ENCODE measurements at regions not wholly inside any gene's neighbourhood (a gene's known extent, or its start where the extent isn't known, plus 50 kb on each side); places are given as distances from the start of the nearest gene placed in this dataset.

DNA sequence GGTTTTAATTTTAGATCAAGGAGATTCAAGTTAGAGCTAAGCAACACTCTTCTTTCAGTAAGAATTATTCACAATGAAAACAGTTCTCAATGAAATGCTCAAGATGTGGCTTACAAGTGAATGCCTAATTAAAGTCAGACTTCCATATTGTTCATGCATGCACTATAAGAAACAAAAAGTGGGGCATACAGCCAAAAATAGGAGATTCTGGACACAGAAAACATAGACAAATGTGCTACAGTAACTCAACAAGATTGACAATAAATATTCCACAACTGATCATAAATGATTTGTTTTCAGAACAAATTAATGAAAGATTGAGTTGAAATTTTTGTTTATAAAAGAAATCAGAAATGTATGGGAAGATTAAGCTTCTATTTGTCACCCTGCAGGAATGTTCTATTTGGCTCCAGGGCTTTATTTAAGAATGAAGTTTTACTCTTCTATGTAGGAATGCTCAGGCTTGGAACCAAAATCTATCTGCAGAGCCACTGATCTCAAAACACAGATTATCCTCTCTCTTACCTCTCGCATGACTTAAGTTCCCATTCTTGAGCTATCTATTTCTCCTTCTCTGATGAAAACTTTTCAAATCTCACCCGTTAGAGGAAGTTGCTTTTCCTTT lies 89.0 kb upstream of the PIP4K2A start:
- TF ChIP-seq TEAD4 (IDR thresholded peaks at IDR 0.05) (no peak), TAF1 (IDR thresholded peaks at IDR 0.05; ENCODE audit: low read depth) (no peak), CEBPB (IDR thresholded peaks at IDR 0.05) (no peak), CREB1 (IDR thresholded peaks at IDR 0.05; ENCODE audit: low read depth) (no peak), ZBTB7A (IDR thresholded peaks at IDR 0.05; ENCODE audit: low read depth) (no peak), FOXM1 (IDR thresholded peaks at IDR 0.05; ENCODE audit: borderline replicate concordance, low read depth) (no peak), EP300 (IDR thresholded peaks at IDR 0.05; ENCODE audit: borderline replicate concordance) (no peak), TCF12 (IDR thresholded peaks at IDR 0.05; ENCODE audit: low read depth) (no peak), NFIC (IDR thresholded peaks at IDR 0.05) (no peak), MAX (IDR thresholded peaks at IDR 0.05) (no peak), EGR1 (IDR thresholded peaks at IDR 0.05) (no peak), YY1 (IDR thresholded peaks at IDR 0.05; ENCODE audit: low read depth) (no peak), RAD21 (IDR thresholded peaks at IDR 0.05; ENCODE audit: low read depth) (no peak)
- TF ChIP-seq, protein P1, sequence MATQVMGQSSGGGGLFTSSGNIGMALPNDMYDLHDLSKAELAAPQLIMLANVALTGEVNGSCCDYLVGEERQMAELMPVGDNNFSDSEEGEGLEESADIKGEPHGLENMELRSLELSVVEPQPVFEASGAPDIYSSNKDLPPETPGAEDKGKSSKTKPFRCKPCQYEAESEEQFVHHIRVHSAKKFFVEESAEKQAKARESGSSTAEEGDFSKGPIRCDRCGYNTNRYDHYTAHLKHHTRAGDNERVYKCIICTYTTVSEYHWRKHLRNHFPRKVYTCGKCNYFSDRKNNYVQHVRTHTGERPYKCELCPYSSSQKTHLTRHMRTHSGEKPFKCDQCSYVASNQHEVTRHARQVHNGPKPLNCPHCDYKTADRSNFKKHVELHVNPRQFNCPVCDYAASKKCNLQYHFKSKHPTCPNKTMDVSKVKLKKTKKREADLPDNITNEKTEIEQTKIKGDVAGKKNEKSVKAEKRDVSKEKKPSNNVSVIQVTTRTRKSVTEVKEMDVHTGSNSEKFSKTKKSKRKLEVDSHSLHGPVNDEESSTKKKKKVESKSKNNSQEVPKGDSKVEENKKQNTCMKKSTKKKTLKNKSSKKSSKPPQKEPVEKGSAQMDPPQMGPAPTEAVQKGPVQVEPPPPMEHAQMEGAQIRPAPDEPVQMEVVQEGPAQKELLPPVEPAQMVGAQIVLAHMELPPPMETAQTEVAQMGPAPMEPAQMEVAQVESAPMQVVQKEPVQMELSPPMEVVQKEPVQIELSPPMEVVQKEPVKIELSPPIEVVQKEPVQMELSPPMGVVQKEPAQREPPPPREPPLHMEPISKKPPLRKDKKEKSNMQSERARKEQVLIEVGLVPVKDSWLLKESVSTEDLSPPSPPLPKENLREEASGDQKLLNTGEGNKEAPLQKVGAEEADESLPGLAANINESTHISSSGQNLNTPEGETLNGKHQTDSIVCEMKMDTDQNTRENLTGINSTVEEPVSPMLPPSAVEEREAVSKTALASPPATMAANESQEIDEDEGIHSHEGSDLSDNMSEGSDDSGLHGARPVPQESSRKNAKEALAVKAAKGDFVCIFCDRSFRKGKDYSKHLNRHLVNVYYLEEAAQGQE (IDR thresholded peaks at IDR 0.05; ENCODE audit: low read depth), result no peak
- TF ChIP-seq, protein P2, sequence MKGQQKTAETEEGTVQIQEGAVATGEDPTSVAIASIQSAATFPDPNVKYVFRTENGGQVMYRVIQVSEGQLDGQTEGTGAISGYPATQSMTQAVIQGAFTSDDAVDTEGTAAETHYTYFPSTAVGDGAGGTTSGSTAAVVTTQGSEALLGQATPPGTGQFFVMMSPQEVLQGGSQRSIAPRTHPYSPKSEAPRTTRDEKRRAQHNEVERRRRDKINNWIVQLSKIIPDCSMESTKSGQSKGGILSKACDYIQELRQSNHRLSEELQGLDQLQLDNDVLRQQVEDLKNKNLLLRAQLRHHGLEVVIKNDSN (IDR thresholded peaks at IDR 0.05), result no peak

DNA sequence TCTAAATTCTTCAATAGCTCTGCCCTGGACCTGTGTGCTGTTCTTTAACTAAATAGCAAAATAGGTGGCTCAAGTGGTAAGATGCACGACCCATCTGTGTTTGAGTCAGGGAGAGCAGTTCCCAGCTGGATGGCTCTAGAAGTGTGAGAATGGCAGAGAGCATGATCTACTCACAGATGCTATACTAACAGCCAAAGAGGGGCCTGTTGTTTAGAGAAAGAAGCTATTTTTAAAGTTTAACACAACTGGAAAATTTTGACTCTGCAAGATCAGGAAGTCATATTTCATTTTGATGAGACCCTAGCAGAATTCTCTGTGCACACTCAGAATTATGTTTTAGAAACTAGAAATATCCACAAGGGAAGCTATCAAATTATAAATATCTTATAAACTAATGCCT lies 87.4 kb upstream of the PIP4K2A start:
- TF ChIP-seq MAX (IDR thresholded peaks at IDR 0.05) (no peak), TEAD4 (IDR thresholded peaks at IDR 0.05) (no peak), YY1 (IDR thresholded peaks at IDR 0.05; ENCODE audit: low read depth) (no peak), TCF12 (IDR thresholded peaks at IDR 0.05; ENCODE audit: low read depth) (no peak), CREB1 (IDR thresholded peaks at IDR 0.05; ENCODE audit: low read depth) (no peak), ZBTB7A (IDR thresholded peaks at IDR 0.05; ENCODE audit: low read depth) (no peak), EP300 (IDR thresholded peaks at IDR 0.05; ENCODE audit: borderline replicate concordance) (no peak), FOXM1 (IDR thresholded peaks at IDR 0.05; ENCODE audit: borderline replicate concordance, low read depth) (no peak), RAD21 (IDR thresholded peaks at IDR 0.05; ENCODE audit: low read depth) (no peak), NFIC (IDR thresholded peaks at IDR 0.05) (no peak), EGR1 (IDR thresholded peaks at IDR 0.05) (no peak)
- TF ChIP-seq, protein P1 (IDR thresholded peaks at IDR 0.05; ENCODE audit: low read depth), result no peak
- TF ChIP-seq, protein P2 (IDR thresholded peaks at IDR 0.05), result no peak

GRCh38 chr10:22795546-22795945 lies 81.2 kb upstream of the PIP4K2A start:
- TF ChIP-seq EGR1 (IDR thresholded peaks at IDR 0.05) (no peak), TCF12 (IDR thresholded peaks at IDR 0.05; ENCODE audit: low read depth) (no peak), CEBPB (IDR thresholded peaks at IDR 0.05) (no peak), RAD21 (IDR thresholded peaks at IDR 0.05; ENCODE audit: low read depth) (no peak), CREB1 (IDR thresholded peaks at IDR 0.05; ENCODE audit: low read depth) (no peak), NFIC (IDR thresholded peaks at IDR 0.05) (no peak), ZBTB7A (IDR thresholded peaks at IDR 0.05; ENCODE audit: low read depth) (no peak)

- no peak for TF ChIP-seq CREB1 (IDR thresholded peaks at IDR 0.05; ENCODE audit: low read depth)
- TF ChIP-seq RAD21 (IDR thresholded peaks at IDR 0.05; ENCODE audit: low read depth), result no peak
- TF ChIP-seq TAF1 (IDR thresholded peaks at IDR 0.05; ENCODE audit: low read depth), result no peak
- no peak for TF ChIP-seq MAX (IDR thresholded peaks at IDR 0.05)
- TF ChIP-seq, protein P2 (IDR thresholded peaks at IDR 0.05), result no peak
- TF ChIP-seq, protein P1 (IDR thresholded peaks at IDR 0.05; ENCODE audit: low read depth), result no peak
- TF ChIP-seq TEAD4 (IDR thresholded peaks at IDR 0.05), result no peak
- no peak for TF ChIP-seq EGR1 (IDR thresholded peaks at IDR 0.05)
- no peak for TF ChIP-seq YY1 (IDR thresholded peaks at IDR 0.05; ENCODE audit: low read depth)
- TF ChIP-seq EP300 (IDR thresholded peaks at IDR 0.05; ENCODE audit: borderline replicate concordance), result no peak
- no peak for TF ChIP-seq TCF12 (IDR thresholded peaks at IDR 0.05; ENCODE audit: low read depth)
- TF ChIP-seq FOXM1 (IDR thresholded peaks at IDR 0.05; ENCODE audit: borderline replicate concordance, low read depth), result no peak
- TF ChIP-seq ZBTB7A (IDR thresholded peaks at IDR 0.05; ENCODE audit: low read depth), result no peak
- no peak for TF ChIP-seq CEBPB (IDR thresholded peaks at IDR 0.05)
- TF ChIP-seq NFIC (IDR thresholded peaks at IDR 0.05), result no peak
These were observed 77.8 kb upstream of the PIP4K2A start for GRCh38 chr10:22792161-22792560.
